GM12865 (cell line): ENCODE measurements at regions not wholly inside any gene's neighbourhood (a gene's known extent, or its start where the extent isn't known, plus 50 kb on each side); places are given as distances from the start of the nearest gene placed in this dataset.

ENCODE experiments used
- DNase-seq: peaks from one replicate; pipeline ENCODE4 v3.0.0; 2010; ENCODE audit warnings: low read depth
- H3K4me3 ChIP-seq: 2 replicates; pipeline ENCODE4 v1.5.1; 2011; ENCODE audit warnings: mild to moderate bottlenecking, low read depth, low read length, control low read depth
- TF ChIP-seq, protein P1 (sequence below): IDR thresholded peaks from 2 replicates; pipeline ENCODE4 v1.5.1; 2011; ENCODE audit warnings: low read length, control low read depth, low read depth, inconsistent platforms; ENCODE audit not compliant: insufficient read depth; ENCODE audit errors: missing control alignments

DNA sequence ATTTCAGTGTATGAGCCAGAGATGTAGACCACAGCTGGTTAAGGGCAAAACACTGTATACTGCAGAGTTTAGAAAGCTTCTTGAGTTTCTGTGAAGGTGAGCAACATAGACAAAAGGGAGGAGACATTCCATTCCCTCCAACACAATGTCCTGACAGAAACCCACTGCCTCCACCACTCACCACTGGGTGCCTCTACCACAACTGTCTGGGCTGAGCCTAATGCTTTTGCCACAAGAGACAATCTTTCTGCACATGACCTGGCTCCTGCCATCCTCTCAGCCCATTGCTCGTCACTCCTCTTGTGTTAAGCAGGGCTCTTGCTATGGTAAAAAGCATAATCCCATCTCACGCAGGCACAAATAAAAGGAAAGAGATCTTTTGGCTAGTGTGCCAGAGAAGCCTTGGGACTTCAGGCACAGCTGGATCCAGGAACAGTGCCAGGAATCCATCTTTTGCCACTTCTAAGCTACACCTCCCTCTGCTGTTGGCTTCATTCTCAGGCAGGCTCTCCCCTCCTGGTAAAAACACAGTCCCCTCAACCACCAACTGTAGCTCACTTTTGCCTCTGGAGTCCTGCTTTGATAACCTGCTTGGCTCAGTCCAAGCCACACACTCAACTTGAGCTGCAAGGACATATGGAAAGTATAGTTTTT, 140.6 kb upstream of the PRR20G start:
- H3K4me3 ChIP-seq, result no peak overlapping the region
- TF ChIP-seq, protein P1, sequence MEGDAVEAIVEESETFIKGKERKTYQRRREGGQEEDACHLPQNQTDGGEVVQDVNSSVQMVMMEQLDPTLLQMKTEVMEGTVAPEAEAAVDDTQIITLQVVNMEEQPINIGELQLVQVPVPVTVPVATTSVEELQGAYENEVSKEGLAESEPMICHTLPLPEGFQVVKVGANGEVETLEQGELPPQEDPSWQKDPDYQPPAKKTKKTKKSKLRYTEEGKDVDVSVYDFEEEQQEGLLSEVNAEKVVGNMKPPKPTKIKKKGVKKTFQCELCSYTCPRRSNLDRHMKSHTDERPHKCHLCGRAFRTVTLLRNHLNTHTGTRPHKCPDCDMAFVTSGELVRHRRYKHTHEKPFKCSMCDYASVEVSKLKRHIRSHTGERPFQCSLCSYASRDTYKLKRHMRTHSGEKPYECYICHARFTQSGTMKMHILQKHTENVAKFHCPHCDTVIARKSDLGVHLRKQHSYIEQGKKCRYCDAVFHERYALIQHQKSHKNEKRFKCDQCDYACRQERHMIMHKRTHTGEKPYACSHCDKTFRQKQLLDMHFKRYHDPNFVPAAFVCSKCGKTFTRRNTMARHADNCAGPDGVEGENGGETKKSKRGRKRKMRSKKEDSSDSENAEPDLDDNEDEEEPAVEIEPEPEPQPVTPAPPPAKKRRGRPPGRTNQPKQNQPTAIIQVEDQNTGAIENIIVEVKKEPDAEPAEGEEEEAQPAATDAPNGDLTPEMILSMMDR, result no peak
- no peak for DNase-seq

GRCh38 chr3:127427666-127428065, 139.8 kb upstream of the PRR20G start:
- H3K4me3 ChIP-seq, result no peak overlapping the region
- DNase-seq, result no peak
- TF ChIP-seq, protein P1, result no peak

DNA sequence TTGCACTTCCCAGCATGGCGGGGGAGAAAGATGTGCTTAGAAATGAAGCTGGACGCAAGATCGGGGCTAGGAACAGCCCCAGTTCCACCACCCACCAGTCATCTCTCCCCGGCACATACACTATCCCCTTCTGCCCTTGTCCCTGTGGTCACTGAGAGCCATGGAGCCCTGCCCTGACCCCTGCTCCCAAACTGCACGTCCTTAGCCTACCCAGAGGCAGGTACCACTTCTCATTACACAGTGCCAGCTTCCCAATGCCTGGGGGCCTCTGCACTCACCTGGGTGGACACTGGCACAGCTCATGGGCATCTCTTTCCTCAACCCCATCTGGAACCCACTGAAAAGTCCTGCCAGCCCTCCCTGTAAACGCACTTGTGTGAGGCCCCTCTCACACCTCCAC, 139.3 kb upstream of the PRR20G start:
- TF ChIP-seq, protein P1, result no peak
- DNase-seq, result no peak
- H3K4me3 ChIP-seq, result no peak overlapping the region

- H3K4me3 ChIP-seq, result no peak overlapping the region
- no peak for DNase-seq
- TF ChIP-seq, protein P1, result no peak
These were observed 138.8 kb upstream of the PRR20G start for GRCh38 chr3:127426444-127427153.

- H3K4me3 ChIP-seq, result no peak overlapping the region
- no peak for DNase-seq
- TF ChIP-seq, protein P1, result no peak
These were observed 137.9 kb upstream of the PRR20G start for GRCh38 chr3:127425505-127426443.

DNA sequence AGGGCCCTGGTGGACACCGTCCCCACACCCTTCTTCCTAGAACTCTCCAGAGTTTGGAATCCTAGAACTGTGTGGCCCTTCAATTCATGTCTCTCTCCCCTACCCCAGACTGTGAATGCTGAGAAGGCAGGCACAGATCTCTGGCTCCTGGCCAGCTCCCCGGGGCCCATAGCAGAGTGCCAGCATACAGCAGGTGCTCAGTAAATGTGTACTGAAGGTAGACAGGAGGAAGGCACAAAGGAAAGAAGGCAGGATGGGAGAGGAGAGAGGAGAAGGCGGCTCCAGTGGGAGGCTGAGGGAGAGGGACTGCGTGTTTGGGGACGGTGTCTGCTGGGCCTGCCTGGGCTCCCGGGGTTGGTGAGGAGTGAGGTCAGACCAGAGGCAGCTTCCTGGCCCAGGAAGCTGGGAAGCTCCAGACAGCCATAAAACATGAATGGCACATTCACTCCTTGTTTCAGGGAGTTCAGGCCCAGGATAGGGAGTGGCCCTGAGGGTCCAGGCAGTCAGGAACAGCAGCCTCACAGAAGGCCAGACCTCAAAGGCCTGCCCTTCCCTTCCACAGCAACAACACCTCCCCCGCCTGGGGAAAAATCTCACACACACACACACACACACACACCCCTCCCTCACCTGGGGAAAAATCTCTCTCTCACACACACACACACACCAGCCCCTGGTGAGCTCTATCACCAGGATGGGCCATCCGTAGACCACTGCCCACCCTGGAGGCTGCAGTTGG, 137.1 kb upstream of the PRR20G start:
- TF ChIP-seq, protein P1, result no peak
- no peak overlapping the region for H3K4me3 ChIP-seq
- DNase-seq, result no peak
